Activated CD4-positive, alpha-beta T cell treated with anti-CD3 and anti-CD28 coated beads, Interleukin-2, amount 50 U/mL, for 4 hours (primary cell): ENCODE measurements at regions not wholly inside any gene's neighbourhood (a gene's known extent, or its start where the extent isn't known, plus 50 kb on each side); places are given as distances from the start of the nearest gene placed in this dataset.
"Not testable (repeated sequence)": the region's sequence is repeated elsewhere in the genome, so short reads cannot be mapped to it uniquely, and the experiment has no call there.

Experiments
- DNase-seq, 2 experiments: peaks; one replicate each; pipeline ENCODE4 v3.0.0-alpha.2; 2020

GRCh38 chr5:4581289-4581688, 558.8 kb upstream of the ADAMTS16 start:
- DNase-seq, result no peak

GRCh38 chr5:4584982-4585381, 555.1 kb upstream of the ADAMTS16 start:
- no peak for DNase-seq

- no peak for DNase-seq
These were observed 526.7 kb upstream of the ADAMTS16 start for GRCh38 chr5:4613440-4613839.

DNA sequence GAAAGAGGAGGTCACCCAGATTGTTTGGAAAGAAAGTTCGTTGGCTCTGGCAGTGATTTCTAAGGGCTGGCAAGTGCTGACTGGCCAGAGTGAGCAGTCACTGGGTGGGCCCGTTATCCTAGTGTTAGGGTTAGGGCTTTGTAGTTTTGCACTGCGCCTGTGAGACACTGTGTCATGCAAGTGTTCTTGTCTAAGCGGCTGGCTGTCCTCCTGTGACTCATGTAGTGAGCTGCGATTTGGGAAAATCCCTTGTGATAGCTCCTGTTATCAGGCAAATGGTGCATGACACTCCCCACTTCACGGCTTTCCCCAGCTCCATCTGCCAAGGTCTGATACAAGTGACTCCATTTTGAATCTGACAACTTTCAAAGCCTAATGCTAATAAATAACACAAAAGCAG, 526.0 kb upstream of the ADAMTS16 start:
- DNase-seq, result no peak

DNA sequence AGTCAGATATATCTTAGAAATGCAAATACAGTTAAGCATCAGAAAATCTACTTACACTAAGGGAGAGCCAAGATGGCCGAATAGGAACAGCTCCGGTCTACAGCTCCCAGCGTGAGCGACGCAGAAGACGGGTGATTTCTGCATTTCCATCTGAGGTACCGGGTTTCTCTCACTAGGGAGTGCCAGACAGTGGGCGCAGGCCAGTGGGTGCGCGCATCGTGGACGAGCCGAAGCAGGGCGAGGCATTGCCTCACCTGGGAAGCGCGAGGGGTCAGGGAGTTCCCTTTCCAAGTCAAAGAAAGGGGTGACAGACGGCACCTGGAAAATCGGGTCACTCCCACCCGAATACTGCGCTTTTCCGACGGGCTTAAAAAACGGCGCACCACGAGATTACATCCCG, 524.8 kb upstream of the ADAMTS16 start:
- DNase-seq, result not testable (repeated sequence)

GRCh38 chr5:4625206-4625896, 514.8 kb upstream of the ADAMTS16 start:
- DNase-seq, result no peak

GRCh38 chr5:4627131-4627530, 513.0 kb upstream of the ADAMTS16 start:
- DNase-seq, result no peak

- DNase-seq, result no peak
These were observed 512.2 kb upstream of the ADAMTS16 start for GRCh38 chr5:4627929-4628328.

DNA sequence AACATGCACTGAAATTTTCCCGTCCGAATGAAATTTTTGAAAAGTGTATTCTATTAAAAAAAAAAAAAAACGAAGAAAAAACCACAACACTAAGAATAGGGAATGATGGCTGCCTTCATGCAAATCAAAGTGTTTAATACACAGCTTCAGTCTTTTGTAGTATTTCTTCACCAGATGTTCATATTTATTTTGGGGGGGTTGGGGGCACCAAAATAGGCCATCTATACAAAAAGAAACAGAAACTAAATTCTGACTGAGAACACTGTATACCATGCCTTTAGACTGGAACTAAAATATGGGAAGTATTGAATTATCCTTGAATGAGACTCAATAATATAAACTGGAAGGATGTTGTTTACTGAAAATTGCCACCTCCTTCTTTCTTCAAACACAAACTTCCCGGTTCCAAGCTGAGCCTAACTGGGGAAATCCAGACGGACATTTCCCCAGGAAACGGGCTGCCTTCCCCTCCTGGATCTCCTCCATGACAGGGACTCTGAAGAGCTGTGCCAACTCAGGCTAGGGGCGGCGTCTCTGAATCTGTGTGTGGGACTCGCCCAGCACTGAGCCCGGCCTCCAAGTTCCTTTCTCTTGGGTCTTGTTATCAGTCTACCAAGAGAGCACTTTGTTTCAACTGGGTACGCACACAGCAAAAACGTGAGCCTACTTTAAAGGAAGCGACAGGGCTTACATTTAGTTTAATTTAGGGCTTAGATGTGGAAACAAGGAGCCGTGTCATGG, 511.3 kb upstream of the ADAMTS16 start:
- no peak for DNase-seq

- no peak for DNase-seq
These were observed 510.1 kb upstream of the ADAMTS16 start for GRCh38 chr5:4630031-4630430.

GRCh38 chr5:4634342-4634741, 505.8 kb upstream of the ADAMTS16 start:
- no peak for DNase-seq

GRCh38 chr5:4636378-4636777, 503.8 kb upstream of the ADAMTS16 start:
- no peak for DNase-seq

- no peak for DNase-seq
These were observed 500.2 kb upstream of the ADAMTS16 start for GRCh38 chr5:4639946-4640345.

GRCh38 chr5:4640795-4641194, 499.3 kb upstream of the ADAMTS16 start:
- no peak for DNase-seq

DNA sequence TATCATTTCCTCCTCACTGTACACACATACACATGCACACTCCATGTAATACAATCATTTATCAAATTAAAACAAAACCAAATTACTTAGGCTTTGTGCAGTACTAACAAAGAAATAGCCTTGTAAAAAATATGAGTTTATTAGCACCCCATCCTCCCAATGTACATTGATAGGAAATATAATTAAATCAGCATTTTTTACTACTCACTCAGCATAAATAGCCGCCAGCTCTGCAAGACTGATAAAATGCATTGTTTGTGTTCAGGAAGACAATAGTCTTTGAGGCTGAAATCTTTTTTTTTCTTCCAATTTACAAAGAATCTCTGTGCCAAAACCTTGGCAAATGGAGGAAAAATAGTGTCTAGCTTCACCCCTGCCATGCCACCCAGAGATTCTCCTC, 497.6 kb upstream of the ADAMTS16 start:
- no peak for DNase-seq

- no peak for DNase-seq
These were observed 496.9 kb upstream of the ADAMTS16 start for GRCh38 chr5:4643190-4643589.

- DNase-seq, result no peak
These were observed 496.2 kb upstream of the ADAMTS16 start for GRCh38 chr5:4643960-4644359.

- DNase-seq, result no peak
These were observed 493.3 kb upstream of the ADAMTS16 start for GRCh38 chr5:4646715-4647375.

GRCh38 chr5:4647955-4648354, 492.2 kb upstream of the ADAMTS16 start:
- no peak for DNase-seq

- DNase-seq, result no peak
These were observed 488.1 kb upstream of the ADAMTS16 start for GRCh38 chr5:4651806-4652565.

DNA sequence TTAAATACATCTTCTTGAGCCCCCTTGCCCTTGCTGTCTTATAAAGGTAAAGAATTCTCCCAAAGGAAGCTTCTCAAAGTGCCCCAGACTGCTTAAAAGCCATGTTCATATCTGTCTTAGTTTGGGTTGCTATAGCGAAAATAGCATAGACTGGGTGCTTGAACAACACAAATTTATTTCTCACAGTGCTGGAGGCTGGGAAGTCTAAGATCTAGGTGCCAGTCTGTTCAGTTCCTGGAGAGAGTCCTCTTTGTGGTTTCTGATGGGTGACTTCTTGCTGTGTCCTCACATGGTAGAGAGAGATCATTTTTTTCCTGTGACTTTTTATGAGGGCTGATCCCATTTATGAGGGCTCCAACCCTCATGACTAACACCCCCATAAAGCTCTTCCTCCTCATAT, 486.7 kb upstream of the ADAMTS16 start:
- DNase-seq, result no peak

- no peak for DNase-seq
These were observed 480.3 kb upstream of the ADAMTS16 start for GRCh38 chr5:4659851-4660250.

GRCh38 chr5:4661326-4661725, 478.8 kb upstream of the ADAMTS16 start:
- no peak for DNase-seq
